ENCODE measurements at regions not wholly inside any gene's neighbourhood (a gene's known extent, or its start where the extent isn't known, plus 50 kb on each side); places are given as distances from the start of the nearest gene placed in this dataset.

DNA sequence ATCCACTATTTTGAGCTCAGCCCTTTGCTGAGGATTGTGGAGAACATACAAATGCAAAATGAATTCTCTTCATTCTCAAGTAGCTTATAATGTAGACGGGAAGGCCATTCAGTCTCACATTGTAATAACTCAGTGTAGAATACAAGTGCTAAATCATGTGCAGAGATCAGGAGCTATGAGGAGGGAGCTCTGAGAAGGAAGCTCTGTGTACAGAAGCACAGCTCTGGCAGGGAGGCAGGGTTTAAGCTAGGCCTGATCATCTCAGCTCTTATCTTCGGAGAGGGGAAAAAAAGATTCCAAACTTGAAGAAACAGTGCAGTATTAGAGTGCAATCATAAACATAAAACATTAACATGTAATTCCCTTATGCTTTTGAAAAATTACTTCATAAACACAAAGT lies 291.1 kb upstream of the SKOR2 start:
- TF ChIP-seq, protein P1, sequence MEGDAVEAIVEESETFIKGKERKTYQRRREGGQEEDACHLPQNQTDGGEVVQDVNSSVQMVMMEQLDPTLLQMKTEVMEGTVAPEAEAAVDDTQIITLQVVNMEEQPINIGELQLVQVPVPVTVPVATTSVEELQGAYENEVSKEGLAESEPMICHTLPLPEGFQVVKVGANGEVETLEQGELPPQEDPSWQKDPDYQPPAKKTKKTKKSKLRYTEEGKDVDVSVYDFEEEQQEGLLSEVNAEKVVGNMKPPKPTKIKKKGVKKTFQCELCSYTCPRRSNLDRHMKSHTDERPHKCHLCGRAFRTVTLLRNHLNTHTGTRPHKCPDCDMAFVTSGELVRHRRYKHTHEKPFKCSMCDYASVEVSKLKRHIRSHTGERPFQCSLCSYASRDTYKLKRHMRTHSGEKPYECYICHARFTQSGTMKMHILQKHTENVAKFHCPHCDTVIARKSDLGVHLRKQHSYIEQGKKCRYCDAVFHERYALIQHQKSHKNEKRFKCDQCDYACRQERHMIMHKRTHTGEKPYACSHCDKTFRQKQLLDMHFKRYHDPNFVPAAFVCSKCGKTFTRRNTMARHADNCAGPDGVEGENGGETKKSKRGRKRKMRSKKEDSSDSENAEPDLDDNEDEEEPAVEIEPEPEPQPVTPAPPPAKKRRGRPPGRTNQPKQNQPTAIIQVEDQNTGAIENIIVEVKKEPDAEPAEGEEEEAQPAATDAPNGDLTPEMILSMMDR (IDR thresholded peaks at IDR 0.05 in 4 of 5, conservative IDR thresholded peaks at IDR 0.05 in 1 of 5), result no peak
- no peak for TF ChIP-seq POLR2A (IDR thresholded peaks at IDR 0.05)

Measured in gastrocnemius medialis (tissue), 4 donors.